GM13977 (cell line): ENCODE measurements at regions not wholly inside any gene's neighbourhood (a gene's known extent, or its start where the extent isn't known, plus 50 kb on each side); places are given as distances from the start of the nearest gene placed in this dataset.

Experiments
- DNase-seq: peaks from one replicate; pipeline ENCODE4 v3.0.0; 2012; ENCODE audit warnings: low spot score
- in situ Hi-C: fragments of 300-500 bp; cut with MboI; formaldehyde crosslinking; loops from one replicate; pipeline ENCODE4 v1.12.0; 2022; ENCODE audit warnings: low sequenced_read_pairs, low pct_unique_long_range_greater_than_20kb, mixed read lengths, inconsistent platforms; ENCODE audit not compliant: unreplicated experiment
- TF ChIP-seq, protein P1 (sequence below): IDR thresholded peaks from 2 replicates; pipeline ENCODE4 v1.5.1; 2012; ENCODE audit warnings: mild to moderate bottlenecking, control low read depth; ENCODE audit not compliant: insufficient read depth; ENCODE audit errors: extremely low read depth, missing control alignments

DNA sequence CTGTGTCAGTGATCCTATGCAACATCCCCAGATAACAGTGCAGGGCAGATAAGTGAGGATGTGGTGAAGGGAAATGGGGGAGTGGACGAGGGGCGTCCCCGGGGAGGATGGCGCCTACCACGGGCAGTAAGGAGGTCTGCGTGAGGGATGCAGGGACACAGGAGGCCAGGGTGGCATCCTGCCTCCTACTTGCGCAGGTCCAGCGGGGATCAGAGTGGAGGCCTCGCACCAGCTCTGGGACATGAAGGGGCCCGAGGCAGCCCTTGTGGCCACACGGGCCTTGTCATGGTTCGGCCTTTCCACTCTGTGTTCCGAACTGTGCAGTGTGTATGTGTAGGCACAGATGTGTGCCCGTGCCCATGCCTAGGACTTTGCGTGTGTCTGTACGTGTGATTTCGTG lies 1227.5 kb downstream of the BRD1 start:
- DNase-seq = no peak
- TF ChIP-seq, protein P1, sequence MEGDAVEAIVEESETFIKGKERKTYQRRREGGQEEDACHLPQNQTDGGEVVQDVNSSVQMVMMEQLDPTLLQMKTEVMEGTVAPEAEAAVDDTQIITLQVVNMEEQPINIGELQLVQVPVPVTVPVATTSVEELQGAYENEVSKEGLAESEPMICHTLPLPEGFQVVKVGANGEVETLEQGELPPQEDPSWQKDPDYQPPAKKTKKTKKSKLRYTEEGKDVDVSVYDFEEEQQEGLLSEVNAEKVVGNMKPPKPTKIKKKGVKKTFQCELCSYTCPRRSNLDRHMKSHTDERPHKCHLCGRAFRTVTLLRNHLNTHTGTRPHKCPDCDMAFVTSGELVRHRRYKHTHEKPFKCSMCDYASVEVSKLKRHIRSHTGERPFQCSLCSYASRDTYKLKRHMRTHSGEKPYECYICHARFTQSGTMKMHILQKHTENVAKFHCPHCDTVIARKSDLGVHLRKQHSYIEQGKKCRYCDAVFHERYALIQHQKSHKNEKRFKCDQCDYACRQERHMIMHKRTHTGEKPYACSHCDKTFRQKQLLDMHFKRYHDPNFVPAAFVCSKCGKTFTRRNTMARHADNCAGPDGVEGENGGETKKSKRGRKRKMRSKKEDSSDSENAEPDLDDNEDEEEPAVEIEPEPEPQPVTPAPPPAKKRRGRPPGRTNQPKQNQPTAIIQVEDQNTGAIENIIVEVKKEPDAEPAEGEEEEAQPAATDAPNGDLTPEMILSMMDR = no peak
- in situ Hi-C loops = no loop called here

DNA sequence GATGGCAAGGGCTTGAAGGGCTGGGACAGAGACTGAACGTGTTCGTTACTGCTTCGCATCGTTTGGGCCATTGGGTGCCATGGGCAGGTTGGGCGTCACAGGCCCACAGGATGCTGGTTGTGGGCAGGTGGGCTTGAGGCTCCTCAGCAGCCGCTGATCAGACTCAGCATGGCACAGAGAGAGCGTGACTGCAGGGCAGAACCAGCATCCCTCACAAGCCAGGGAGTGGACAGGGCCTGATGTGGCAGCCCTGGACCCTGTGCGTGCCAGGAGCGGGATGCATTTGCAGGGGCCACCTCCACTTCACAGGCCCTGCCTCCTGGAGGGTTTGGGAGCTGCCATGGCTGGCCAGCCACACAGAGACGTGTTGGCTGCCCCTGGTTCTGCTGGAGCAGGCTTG lies 1228.3 kb downstream of the BRD1 start:
- DNase-seq = no peak
- TF ChIP-seq, protein P1 = no peak
- in situ Hi-C loops = no loop called here

DNA sequence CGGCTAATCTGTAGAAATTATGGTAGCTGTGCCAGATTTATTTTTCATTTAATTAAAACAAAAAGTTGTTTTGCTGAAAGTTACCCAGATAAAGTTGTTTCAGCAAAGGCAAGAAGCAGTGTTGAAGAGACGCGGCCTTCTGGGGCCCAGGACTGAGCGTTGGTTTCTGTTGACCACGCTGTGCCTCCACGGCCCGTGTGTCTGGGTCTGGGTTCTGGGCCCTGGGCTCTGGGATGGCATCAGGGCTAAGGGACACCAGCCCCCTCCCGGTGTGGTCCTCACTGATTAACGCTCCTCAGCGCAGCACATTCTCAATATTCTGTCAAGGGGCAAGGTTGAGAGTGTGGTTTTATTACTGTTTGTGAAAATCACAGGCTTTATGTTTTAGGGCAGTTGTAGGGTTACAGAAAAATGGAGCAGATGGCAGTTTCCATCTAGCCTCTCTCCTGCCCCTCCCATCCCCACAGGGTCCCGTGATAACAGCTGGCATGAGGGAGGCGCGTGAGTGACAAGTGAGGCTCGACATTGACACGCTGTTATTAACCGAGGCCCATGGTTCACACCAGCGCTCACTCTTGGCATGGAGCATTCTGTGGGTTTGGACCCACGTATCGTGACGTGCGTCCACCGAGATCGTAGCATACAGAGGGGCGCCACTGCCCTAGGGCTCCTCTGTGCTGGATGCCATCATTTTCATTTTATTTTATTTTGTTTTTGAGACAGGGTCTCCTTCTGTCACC lies 1231.4 kb downstream of the BRD1 start:
- in situ Hi-C loops = no loop called here

DNA sequence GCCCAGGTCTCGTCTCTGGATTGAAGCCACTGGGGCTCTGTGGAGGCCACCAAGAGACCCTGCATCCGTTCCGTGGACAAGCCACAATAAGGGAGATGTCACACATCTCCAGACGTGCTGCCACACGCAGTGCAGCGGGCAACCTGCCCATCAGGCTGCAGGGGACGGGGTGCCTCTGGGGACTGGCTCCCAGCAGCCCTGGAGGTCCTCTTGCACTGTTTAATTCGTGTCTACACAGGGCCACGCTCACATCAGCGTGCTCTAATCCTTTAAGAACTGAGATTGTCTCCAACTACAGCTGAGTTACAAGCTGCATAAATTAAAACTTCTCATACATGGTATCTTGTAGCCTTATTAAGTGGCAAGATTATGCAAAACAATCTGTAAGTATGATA lies 1232.2 kb downstream of the BRD1 start:
- in situ Hi-C loops = no loop called here
- no peak for DNase-seq
- TF ChIP-seq, protein P1 = no peak

More for the DNA sequence above, 1231.4 kb downstream of the BRD1 start:
- TF ChIP-seq, protein P1 = no peak
- no peak for DNase-seq

DNA sequence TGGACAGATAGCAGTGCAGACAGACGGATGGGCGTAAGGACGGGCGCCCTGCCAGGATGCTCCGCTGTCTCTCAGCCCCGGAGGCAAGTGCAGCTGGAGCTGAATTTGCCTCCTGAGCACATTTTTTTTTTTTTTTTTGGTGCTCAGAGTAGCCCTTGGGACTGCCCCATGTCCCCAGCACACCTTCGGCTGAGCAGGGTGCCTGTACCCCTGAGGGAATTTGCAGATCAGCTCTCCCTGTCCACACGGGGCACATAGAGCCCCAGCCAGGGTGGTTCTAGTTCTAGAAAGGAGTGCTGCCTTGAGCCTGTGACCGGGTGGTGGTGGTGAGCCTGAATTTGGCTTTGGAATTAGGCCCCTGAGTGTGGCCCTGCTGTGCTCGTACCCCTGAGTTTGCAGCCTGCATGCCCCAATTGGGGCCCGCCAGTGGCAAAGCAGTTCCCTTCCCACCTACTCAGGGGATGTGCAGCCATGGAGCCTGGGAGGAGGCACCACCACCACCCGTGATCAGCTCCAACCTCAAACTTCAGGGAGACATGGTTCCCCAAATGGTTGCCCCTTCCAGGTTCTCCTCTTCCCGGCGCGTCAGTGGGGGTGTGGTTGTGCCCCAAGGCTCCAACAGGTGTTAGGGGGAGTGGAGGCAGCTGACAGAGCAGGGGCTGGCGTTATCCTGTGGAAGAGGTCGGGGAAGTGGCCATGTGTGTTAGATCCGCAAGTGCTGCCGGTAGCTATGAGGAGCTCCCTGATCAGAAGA lies 1232.7 kb downstream of the BRD1 start:
- in situ Hi-C loops = no loop called here
- DNase-seq = no peak
- TF ChIP-seq, protein P1 = no peak

DNA sequence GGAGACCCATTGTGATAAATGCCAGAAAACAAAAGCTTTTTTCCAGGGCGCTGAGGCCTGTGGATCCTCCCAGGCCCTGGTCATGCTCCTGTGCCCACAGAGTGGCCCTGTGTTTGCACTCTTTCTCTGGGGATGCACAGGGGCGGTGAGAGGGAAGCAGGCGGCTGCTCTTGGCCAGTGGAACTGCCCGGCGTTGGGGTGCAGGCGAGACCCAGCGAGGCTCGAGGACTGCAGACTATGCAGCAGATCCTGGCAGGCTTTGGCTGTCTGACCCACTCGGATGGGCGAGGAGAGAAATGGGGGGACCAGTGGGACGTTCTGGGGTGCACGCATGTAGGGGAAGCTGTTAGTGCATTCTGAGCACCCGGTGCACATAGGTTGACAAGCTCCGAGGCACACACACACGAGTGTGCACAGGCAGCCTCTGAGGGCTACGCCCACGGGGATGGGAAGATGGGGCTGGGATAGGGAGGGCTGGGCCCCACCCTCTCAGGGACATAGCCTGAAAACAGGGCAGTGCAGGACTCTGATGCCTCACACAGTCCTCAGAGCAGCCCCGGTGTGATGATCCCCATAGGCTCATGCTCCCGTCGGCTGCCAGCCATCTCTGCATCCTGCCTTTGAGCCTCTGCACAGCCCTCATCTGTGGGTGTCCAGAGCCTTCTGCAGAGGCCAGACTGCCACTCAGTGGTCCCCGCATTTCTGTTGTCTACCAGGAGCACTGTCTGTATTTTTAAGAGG lies 1233.5 kb downstream of the BRD1 start:
- in situ Hi-C loops = no loop called here
- DNase-seq = no peak
- TF ChIP-seq, protein P1 = no peak
